SH-SY5Y (cell line): ENCODE measurements at regions not wholly inside any gene's neighbourhood (a gene's known extent, or its start where the extent isn't known, plus 50 kb on each side); places are given as distances from the start of the nearest gene placed in this dataset.

Experiments
- GATA2 ChIP-seq: IDR thresholded peaks from 2 replicates; pipeline ENCODE4 v1.6.1; 2011; ENCODE audit warnings: mild to moderate bottlenecking, low read depth, low read length
- GATA3 ChIP-seq: IDR thresholded peaks from 2 replicates; pipeline ENCODE4 v1.6.1; 2011; ENCODE audit warnings: low read depth, mild to moderate bottlenecking, low read length, moderate library complexity

DNA sequence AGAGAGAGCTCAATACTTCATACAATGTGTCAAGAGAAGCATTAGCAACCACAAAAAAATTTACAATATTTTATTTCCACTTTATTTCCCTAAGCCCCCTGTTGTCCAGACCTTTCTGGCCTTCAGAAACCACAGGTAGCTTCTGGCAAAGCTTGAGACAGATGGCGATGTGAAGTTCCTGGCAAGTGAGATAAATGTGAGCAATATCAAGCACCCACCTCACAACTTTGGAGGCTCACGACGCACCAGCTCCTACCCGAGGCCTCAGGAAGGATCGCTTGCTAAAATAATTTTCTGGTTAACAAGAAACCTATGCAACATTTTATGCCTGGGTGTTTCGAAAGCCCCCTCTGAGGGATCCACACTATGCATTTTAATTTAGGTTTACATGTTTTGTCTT lies 158.1 kb upstream of the CHAC2 start:
- TF ChIP-seq GATA2 (no peak), GATA3 (no peak)
